HG02870 (cell line): ENCODE measurements at regions not wholly inside any gene's neighbourhood (a gene's known extent, or its start where the extent isn't known, plus 50 kb on each side); places are given as distances from the start of the nearest gene placed in this dataset.

Experiments used
- ATAC-seq: cut with Tn5 transposase; IDR thresholded peaks from one replicate; pipeline ENCODE4 v1.9.1; 2021; ENCODE audit warnings: mild to moderate bottlenecking, moderate library complexity; ENCODE audit not compliant: unreplicated experiment

DNA sequence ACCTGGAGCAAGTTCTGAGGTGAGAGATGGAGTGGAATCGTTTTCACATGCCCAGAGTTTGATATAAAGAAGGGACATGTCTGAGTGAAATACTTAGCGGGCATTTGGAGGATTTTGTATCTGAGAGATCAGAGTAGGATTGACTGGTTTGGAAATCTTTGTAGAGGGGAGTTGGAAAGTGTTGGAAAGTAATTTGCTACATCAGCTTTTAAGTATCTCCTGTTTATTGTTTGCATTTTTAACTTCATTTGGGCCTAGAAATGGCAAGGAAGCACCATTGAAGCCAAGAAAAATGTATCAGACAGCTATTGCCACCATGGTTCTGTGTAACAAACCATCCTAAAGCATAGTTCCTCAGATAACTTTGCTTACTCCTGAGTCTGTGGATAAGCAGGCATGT is 1015.1 kb upstream of the EEF2KMT start:
- no peak for ATAC-seq

DNA sequence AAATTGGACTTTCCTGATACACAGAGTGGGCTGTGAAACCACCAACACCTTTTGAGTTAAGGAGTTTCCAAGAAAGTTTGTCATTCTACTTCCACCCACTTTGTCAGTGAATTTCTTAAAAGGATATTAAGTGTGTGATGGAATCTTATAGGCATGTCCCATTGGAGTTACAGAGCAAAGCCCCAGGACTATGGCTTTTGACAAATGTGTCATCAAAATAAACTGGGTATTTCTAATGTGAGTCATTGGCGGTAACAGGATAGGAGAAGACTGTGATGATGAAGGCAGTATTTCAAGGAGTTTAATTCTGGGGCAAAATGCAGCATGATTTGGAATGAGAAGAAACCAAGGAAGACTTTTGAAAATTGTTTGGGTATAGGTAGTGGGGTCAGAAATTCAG is 1013.8 kb upstream of the EEF2KMT start:
- ATAC-seq, result no peak

DNA sequence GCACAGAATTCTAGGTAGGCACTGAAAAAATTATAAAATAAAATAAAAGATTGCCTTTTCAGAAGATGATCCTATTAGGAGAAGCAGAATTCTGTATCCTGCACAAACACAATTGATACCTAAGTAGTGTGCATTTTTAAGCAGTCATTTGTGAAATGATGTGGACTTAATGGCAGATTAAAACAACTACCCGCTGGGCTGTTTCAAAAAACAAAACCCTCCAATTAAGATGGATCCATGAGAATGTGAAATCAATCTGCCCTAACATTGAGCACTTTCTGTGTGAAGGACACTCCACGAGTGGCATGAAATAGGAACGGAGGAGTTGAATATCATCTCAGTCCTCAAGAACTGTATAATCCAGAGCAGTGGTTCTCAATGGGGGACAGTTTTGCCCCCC is 1012.8 kb upstream of the EEF2KMT start:
- no peak for ATAC-seq

DNA sequence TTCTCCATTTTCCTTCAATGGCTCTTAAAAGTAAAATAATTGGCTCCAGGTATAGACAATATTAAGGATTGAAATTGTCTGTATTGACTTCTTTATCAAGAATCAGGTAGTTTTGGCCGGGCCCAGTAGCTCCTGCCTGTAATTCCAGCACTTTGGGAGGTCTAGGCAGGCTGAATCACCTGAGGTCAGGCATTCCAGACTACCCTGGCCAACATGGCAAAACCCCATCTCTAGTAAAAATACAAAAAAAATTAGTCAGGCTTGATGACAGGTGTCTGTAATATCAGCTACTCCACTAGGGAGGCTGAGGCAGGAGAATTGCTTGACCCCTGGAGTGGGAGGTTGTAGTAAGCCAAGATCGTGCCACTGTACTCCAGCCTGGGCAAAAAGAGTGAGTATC is 1008.5 kb upstream of the EEF2KMT start:
- ATAC-seq, result no peak

DNA sequence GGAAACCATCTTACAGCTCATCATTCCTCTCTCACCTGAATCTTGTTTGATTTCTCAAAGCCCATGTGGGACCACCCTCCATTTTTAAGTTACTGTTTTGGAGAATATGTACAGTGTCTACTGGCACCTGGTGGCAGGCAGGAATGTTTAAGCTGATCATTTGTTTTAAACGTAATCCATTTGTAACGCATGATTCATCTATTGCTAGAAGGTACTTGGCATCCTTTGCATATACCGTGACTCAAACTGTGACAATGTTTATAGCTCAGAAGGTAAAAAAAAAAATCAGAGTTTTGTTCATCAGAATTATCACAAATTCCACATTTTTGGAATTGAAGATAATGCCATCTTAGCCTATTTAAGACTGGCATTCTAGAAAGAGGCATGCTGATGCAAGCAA is 1007.5 kb upstream of the EEF2KMT start:
- ATAC-seq, result no peak

DNA sequence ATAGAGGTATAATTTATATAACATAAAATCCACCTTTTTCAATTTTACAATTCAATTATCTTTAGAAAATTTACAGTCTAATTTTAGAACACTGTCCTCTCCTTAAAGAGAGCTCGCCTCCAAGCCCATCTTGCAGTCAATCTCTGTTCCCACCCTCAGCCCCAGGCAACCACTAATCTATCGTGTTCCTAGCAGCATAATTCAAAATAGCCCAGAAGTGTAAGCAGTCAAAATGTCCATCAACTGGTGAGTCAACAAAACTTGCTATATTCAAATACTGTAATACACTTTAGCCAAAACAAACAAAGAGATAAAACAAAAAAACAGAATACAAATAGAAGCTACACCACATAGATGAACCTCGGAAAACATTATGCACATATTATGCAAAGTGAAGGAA is 1006.8 kb upstream of the EEF2KMT start:
- ATAC-seq, result no peak

DNA sequence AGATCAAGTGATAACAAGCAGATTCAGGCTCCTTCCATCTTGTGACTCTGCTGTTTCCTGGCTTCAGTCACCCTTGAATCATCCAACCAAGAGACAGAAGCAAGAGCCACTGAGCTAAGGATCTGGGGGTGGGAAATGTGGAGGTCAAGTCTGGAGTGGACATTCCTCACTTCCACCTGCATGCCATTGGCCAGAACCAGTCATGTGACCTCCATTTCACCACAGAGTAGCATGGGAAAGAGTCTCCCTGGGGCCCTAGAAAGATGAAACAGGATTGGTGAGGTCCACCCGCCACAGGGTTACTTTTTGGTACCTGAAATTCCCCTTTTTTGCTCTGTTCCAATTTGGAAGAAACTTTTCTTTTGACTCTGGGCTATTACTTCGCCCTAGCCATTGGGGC is 1006.0 kb upstream of the EEF2KMT start:
- no peak for ATAC-seq

DNA sequence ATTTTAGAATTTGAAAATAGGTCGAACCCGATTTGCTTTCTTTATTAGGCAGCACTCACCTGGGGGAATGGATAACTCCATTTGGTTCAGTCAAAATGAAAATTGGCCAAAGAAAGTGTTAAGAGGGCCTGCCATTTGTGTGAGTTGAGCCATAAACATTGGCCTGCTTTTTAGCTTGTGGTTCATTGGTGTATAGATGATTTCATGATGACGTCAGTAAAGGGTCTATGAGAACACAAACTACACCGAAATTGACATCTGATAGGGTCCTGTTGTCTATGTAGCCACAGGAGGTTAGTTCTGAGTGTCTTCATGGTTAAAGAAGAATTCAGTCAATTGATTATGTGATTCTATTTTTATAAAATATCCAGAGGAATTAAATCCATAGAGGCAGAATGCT is 1001.5 kb upstream of the EEF2KMT start:
- no peak for ATAC-seq

DNA sequence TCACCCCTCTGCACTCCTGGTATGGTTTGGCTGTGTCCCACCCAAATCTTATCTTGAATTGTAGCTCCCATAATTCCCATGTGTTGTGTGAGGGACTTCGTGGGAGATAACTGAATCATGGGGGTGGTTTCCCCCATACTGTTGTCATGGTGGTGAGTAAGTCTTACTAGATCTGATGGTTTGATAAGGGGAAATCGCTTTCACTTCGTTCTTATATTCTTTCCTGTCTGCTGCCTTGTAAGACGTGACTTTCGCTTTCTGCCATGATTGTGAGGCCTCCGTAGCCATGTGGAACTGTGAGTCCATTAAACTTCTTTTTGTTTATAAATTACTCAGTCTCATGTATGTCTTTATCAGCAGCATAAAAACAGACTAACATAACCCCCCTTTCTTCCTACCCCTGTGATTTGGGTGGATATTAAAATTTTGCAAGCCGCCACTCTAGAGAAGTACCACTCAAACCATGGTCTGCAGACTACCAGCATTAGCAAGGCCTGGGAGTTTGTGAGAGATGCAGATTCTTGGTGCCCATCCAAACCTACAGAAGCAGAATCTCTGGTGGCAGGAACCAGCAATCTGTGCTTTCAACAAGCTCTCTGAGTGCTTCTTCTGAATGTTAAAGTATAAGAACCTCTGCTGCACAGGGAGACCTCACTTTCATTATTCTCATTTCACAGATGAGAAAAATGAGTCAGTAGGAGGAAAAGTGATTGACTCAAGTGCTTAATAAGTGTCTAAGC is 999.5 kb upstream of the EEF2KMT start:
- ATAC-seq, result no peak

DNA sequence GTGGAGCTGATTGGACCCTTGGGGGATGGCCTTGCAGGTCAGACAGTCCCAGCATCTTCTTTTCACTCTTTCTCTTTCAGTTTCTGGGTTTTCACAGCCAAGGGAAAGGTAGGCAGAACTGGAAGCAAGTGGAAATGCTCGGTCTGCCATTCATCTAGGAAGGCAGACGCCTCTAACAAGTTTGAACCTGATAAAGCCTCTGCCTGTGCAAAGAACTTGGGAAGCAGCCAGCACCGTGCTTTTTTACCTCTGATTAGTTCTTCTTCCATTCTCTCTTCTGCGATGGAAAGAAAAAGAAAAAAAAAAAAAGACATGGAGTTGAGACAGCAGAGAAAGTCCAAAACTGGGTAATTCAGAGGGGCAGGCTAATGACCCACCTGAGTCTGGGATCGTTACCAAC is 997.8 kb upstream of the EEF2KMT start:
- ATAC-seq, result no peak

DNA sequence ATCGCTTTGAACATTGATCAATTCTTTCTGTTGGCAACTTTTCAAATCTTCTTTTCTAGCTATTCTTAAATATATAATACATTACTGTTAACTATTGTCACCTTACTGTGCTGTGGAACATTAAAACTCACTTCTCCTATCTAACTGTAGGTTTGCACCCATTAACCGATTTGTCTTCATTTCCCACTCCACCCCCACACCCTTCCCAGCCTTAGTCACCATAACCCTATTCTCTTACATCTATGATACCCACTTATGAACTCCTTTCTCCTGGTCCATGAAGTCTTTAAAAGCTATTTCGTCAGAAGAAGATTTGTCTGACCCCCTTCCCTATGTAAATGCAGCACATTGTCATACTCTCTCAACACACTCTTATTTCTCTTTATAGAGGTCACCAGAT is 993.4 kb upstream of the EEF2KMT start:
- no peak for ATAC-seq

DNA sequence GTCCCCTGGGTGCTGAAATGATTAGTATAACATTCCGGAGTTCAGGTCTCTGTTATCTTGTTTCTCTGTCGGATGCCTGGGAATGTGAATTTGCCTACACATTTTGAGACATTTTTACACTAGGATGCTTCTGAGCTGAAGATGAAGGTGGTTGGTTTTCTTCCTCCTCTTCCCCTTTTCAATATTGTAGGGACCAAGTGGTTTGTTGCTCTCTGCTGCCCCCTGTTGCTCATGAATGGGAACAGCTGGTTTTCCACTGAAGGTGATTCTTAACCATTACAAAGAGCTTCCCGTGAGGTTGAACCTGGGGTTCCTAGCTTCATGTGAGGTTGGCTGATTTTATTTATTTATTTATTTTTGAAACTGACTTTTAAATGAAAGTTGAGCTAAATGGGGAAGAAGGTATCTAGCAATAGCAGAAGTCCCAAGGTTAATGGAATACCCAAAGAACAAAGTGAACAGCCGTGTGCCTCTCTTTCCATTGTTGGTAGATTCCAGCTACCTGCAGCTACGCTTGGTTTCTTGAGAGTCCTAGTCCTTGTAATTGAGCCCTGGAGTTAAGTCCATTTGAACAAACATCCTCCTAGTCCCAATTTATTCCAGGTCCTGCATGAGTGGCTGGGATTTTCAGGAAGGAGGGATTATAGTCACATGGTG is 983.9 kb upstream of the EEF2KMT start:
- ATAC-seq, result no peak

DNA sequence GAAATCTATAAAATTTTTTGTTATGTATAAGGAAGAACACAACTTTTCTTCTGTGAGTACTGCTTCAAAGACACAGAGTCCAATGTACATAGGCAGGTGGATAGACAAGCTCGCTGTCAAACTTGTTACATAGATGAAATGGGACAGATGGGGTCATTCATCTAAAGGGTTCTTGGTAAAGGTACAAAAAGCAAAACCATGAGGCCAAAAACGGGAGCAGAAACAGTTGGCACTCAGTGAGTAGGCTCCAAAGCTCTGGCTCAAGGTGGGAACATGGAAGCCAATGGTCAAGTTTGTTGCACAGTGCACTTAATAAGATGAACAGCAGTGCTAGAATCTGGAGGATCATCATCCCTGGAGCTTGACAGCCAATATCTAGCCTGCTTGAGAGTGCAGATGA is 979.0 kb upstream of the EEF2KMT start:
- no peak for ATAC-seq

DNA sequence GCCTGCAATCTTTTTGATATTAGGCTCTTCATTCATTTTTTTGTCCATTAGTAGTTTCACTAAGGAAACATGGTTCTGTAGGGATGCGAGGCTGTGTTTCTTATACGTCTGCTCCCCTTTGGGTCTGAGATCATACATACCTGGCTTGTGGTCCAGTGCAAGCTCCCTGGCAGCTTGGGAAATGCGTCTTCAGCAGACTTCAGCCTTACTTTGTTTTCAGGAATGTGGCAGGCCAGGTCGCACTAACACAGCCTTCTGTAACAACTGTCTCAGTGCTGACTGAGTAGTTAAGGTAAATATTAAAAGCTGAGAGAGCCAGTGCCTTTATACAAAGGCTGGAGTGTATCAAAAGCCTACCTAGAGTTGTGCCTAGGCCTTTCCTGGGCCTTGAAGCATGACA is 970.5 kb upstream of the EEF2KMT start:
- no peak for ATAC-seq

DNA sequence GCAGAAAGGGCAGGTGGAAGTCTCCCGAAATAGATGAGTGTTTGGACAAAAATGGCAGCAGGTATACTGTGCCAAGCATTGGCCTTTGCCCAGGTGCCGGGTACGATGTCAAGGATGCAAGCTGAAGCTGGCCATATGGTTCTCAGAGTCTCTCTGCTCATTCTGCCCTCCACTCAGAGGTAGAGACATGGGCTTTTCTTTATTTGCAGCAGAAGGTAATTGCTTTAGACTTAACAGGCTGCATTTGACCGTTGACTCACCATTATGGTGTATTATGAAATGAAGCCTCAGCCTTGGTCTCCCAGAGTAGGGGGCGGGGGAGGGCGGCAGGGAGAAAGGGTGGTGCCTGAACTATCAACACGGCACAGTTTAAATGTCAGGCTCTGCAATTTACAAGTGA is 969.1 kb upstream of the EEF2KMT start:
- no peak for ATAC-seq

DNA sequence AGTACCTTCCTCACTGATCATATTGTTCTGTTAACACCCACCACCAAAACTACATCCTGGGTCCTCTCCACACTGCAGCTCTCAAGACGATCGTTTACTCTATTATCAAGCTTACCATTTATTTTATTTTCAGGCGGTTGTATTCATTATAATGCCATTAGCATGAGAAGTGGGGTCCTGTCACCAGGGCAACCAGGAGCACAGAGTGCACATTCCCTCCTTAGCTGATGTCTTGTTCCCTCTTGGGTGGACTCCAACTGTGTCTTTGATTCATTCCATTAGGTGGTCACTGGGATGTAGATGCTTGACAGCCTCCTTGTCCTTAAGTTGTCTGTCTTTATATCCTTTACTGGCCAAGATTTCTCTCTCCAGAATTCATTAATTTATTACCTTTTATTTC is 965.9 kb upstream of the EEF2KMT start:
- no peak for ATAC-seq

DNA sequence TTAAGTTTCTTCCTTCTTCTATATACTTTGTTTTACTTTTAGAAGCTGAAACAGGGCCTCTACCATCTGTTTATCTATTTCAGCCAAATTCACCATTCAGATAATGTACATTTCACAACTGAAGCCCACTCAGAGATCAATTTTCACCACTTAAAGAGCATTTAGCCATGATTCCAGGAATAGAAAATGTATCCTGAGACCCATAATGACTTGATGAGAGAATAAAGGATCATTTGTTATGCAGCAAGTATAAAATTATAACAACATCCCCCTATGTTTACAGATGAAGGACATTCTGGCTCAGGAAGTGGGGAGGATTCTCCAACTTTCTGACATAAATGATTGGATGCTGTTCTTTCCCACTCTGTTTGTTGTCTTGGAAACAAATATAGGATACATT is 962.1 kb upstream of the EEF2KMT start:
- no peak for ATAC-seq

DNA sequence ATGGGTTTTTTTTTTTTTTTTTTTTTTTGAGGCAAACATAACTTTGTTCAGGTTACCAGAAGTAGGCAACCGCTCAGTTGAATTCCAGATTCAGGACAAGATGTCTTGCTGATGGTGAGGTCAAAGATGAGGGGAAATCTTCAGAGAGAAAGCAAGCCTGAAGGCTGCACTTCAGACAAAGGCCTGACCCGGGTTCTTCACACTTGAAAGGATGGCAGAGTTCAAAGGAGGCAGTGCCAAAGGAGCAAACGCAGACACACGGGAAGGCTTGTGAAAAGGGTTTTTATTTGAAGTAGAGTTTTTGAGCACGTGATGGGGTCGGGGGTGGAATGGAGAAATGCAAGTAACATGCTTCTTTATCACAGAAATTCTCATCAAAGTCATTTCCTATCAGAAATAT is 960.2 kb upstream of the EEF2KMT start:
- no peak for ATAC-seq

DNA sequence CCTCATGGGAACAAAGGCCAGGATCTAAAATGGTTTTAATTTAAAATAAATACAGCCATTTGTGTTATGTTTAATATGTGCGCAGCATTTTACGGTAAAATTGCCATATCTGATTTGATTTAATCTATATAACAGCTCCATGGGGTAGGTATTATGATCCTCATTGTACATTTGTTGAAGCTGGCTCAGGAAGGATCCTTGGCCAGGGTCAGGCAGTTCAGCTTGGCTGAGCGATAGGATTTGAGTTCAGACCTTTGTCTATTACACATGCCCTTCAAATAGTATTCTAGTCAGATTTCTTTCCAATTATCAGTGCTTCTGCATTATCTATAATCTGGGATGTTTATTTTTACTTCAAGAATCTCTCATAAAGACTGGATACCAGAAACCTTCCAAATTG is 950.4 kb upstream of the EEF2KMT start:
- no peak for ATAC-seq

DNA sequence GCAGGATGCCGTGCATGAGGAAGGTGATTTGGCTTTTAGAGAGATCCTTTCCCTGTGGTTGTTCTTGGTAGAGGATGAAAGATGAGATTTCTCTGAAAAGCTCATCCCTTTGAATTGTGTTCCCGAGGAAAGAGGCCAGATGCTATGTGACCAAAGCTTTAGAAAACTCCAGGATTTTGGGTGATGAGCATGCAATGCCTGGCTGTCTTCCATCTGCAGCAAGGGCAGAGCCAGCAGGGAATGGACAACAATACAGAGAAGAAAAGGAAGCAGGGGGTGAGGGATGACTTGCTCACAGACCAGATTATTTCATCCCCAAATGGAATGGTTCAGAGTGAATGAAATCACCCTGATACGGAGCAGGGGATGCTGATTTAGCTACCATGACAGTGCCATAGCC is 949.7 kb upstream of the EEF2KMT start:
- ATAC-seq, result no peak

DNA sequence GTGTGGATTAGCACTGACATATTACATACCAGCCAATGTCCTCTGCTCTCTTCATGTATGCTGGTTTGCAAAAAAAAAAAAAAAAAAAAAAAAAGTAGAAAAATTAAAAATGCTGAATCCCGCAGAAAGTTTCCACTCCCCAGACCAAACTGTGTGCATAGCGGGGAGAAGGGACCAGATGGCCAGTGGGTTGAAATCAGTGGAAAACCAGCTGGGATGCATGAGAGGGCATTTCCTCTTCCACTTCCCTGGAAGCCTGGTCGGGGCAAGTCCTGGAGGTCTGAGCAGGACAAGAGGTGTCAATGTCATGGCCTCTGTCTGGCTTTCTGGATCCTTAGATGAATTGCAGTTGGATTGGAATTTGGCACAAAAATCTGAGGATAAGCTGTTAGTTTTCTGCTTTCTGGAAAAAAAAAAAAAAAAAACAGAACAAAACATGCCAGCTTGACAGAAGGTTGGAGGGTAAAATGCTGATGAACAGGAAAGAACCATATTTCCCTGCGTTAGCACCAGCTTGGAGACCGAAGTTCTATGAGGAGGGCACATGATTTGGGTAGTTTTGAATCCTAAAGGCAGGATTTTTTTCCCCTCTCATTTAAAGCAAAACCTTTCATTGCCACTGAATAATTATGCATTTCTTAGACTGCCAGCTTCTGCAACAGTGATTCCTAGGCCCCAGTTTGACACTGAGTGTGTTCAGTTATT is 941.5 kb upstream of the EEF2KMT start:
- ATAC-seq, result no peak

DNA sequence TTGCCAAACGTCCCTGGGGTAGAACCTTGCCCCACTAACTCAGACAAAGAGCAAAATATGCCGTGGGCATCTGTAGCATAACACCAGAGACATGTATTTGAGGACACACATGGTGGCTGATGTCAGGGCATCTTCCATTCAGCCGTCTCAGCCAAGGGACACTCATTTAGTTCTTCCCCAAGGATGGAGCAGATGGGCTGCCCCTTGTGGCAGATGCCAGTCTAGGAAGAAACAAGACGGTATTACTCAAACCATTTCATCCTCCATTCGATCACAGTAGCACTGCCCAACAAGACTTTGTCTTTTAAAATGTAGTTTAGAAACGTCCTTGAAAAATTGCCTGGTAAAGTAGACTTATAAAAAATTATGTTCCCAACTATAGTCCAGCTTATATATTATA is 937.6 kb upstream of the EEF2KMT start:
- ATAC-seq, result no peak
